NT2/D1 (cell line): ENCODE measurements at regions not wholly inside any gene's neighbourhood (a gene's known extent, or its start where the extent isn't known, plus 50 kb on each side); places are given as distances from the start of the nearest gene placed in this dataset.

Experiments
- DNase-seq: peaks from one replicate; pipeline ENCODE4 v3.0.0-alpha.2; 2011; ENCODE audit warnings: low read depth, low spot score
- H3K27me3 ChIP-seq: 2 replicates; pipeline ENCODE4 v1.6.0; 2011; ENCODE audit warnings: mild to moderate bottlenecking; ENCODE audit not compliant: insufficient read length, insufficient read depth
- H3K36me3 ChIP-seq: 2 replicates; pipeline ENCODE4 v1.6.1; 2011; ENCODE audit warnings: mild to moderate bottlenecking, low read length, mixed read lengths; ENCODE audit not compliant: insufficient read depth, insufficient read length
- H3K4me1 ChIP-seq: 2 replicates; pipeline ENCODE4 v1.5.1; 2011; ENCODE audit not compliant: insufficient read depth, insufficient read length
- H3K4me3 ChIP-seq: 2 replicates; pipeline ENCODE4 v1.5.1; 2011; ENCODE audit warnings: low read depth; ENCODE audit not compliant: insufficient read length
- H3K9ac ChIP-seq: 2 replicates; pipeline ENCODE4 v1.6.0; 2011; ENCODE audit warnings: low read depth; ENCODE audit not compliant: insufficient read length
- H3K9me3 ChIP-seq: 2 replicates; pipeline ENCODE4 v1.5.1; 2011; ENCODE audit warnings: mild to moderate bottlenecking, low read length; ENCODE audit not compliant: insufficient read depth
- SUZ12 ChIP-seq: IDR thresholded peaks from 2 replicates; pipeline ENCODE4 v1.6.1; 2011; ENCODE audit not compliant: insufficient read length, insufficient read depth; ENCODE audit errors: extremely low read depth
- YY1 ChIP-seq: IDR thresholded peaks from 2 replicates; pipeline ENCODE4 v1.6.1; 2011; ENCODE audit not compliant: insufficient read length, insufficient read depth
- ZNF274 ChIP-seq: IDR thresholded peaks from 2 replicates; pipeline ENCODE4 v1.6.1; 2011; ENCODE audit warnings: mild to moderate bottlenecking, low read depth, low read length

- Histone ChIP-seq H3K4me3 (no peak overlapping the region), H3K9ac (no peak overlapping the region), H3K36me3 (no peaks in the 10 kb centered on the region), H3K9me3 (no peaks in the 10 kb centered on the region), H3K4me1 (no peaks in the 10 kb centered on the region), H3K27me3 (no peaks in the 10 kb centered on the region)
- DNase-seq, result no peak
- TF ChIP-seq YY1 (no peak), ZNF274 (no peak), SUZ12 (no peak)
Observed at GRCh38 chr3:29201604-29202003, 79.3 kb upstream of the RBMS3 start.

GRCh38 chr3:29202378-29202777 lies 78.5 kb upstream of the RBMS3 start:
- Histone ChIP-seq H3K9ac (no peak overlapping the region), H3K4me3 (no peak overlapping the region), H3K4me1 (no peaks in the 10 kb centered on the region), H3K9me3 (no peaks in the 10 kb centered on the region), H3K36me3 (no peaks in the 10 kb centered on the region), H3K27me3 (no peaks in the 10 kb centered on the region)
- DNase-seq, result no peak
- no peak for TF ChIP-seq SUZ12
- TF ChIP-seq ZNF274, result no peak
- no peak for TF ChIP-seq YY1

- TF ChIP-seq ZNF274, result no peak
- no peak for TF ChIP-seq SUZ12
- no peak for TF ChIP-seq YY1
Observed at GRCh38 chr3:29203851-29204250, 77.0 kb upstream of the RBMS3 start.

GRCh38 chr3:29207427-29207826 lies 73.4 kb upstream of the RBMS3 start:
- no peaks in the 10 kb centered on the region for H3K9me3 ChIP-seq
- DNase-seq, result no peak
- H3K27me3 ChIP-seq, result no peaks in the 10 kb centered on the region
- H3K9ac ChIP-seq, result no peak overlapping the region
- no peaks in the 10 kb centered on the region for H3K4me1 ChIP-seq
- no peaks in the 10 kb centered on the region for H3K36me3 ChIP-seq
- no peak overlapping the region for H3K4me3 ChIP-seq
- no peak for TF ChIP-seq ZNF274
- TF ChIP-seq YY1, result no peak
- TF ChIP-seq SUZ12, result no peak

More at GRCh38 chr3:29203851-29204250, 77.0 kb upstream of the RBMS3 start:
- H3K4me1 ChIP-seq, result no peaks in the 10 kb centered on the region
- H3K36me3 ChIP-seq, result no peaks in the 10 kb centered on the region
- no peaks in the 10 kb centered on the region for H3K27me3 ChIP-seq
- no peak for DNase-seq
- H3K9me3 ChIP-seq, result no peaks in the 10 kb centered on the region
- no peak overlapping the region for H3K4me3 ChIP-seq
- no peak overlapping the region for H3K9ac ChIP-seq

- no peak overlapping the region for H3K4me3 ChIP-seq
- no peak for TF ChIP-seq YY1
- no peak for DNase-seq
- no peak overlapping the region for H3K9ac ChIP-seq
- no peaks in the 10 kb centered on the region for H3K27me3 ChIP-seq
- no peaks in the 10 kb centered on the region for H3K9me3 ChIP-seq
- no peaks in the 10 kb centered on the region for H3K36me3 ChIP-seq
- no peaks in the 10 kb centered on the region for H3K4me1 ChIP-seq
Observed at GRCh38 chr3:29212789-29213433, 68.0 kb upstream of the RBMS3 start.

GRCh38 chr3:29214009-29214658 lies 66.7 kb upstream of the RBMS3 start:
- H3K9ac ChIP-seq, result no peak overlapping the region
- TF ChIP-seq SUZ12 (no peak), ZNF274 (no peak), YY1 (no peak)
- H3K4me3 ChIP-seq, result no peak overlapping the region
- no peak for DNase-seq
- H3K9me3 ChIP-seq, result no peaks in the 10 kb centered on the region
- no peaks in the 10 kb centered on the region for H3K36me3 ChIP-seq
- no peaks in the 10 kb centered on the region for H3K27me3 ChIP-seq
- no peaks in the 10 kb centered on the region for H3K4me1 ChIP-seq

- H3K9me3 ChIP-seq, result no peaks in the 10 kb centered on the region
- H3K27me3 ChIP-seq, result no peaks in the 10 kb centered on the region
- no peak for TF ChIP-seq YY1
- TF ChIP-seq SUZ12, result no peak
- no peak for TF ChIP-seq ZNF274
- no peak overlapping the region for H3K4me3 ChIP-seq
- no peak for DNase-seq
- no peaks in the 10 kb centered on the region for H3K36me3 ChIP-seq
- H3K9ac ChIP-seq, result no peak overlapping the region
- no peaks in the 10 kb centered on the region for H3K4me1 ChIP-seq
Observed at GRCh38 chr3:29215948-29216347, 64.9 kb upstream of the RBMS3 start.
